ENCODE measurements at regions not wholly inside any gene's neighbourhood (a gene's known extent, or its start where the extent isn't known, plus 50 kb on each side); places are given as distances from the start of the nearest gene placed in this dataset.

- DNase-seq (ENCODE audit: low spot score): no peak
- H3K9me3 Mint-ChIP-seq (ENCODE audit: low read depth): peaks cover 4% of the 10 kb centered on the region
Measured at GRCh38 chr20:60246751-60247150, 288.5 kb downstream of the CDH26 start.

GRCh38 chr20:60249436-60249835, 291.2 kb downstream of the CDH26 start:
- DNase-seq (ENCODE audit: low spot score): no peak
- peaks cover 1% of the 10 kb centered on the region for H3K27me3 Mint-ChIP-seq (ENCODE audit: low read depth)
- H3K4me3 Mint-ChIP-seq (ENCODE audit: unreplicated experiment): no peak overlapping the region
- peaks cover 4% of the 10 kb centered on the region for H3K9me3 Mint-ChIP-seq (ENCODE audit: low read depth)
- H3K36me3 Mint-ChIP-seq (ENCODE audit: low read depth): no peaks in the 10 kb centered on the region
- H3K27ac Mint-ChIP-seq (ENCODE audit: unreplicated experiment): peak overlapping the region; percentile 70
- TF ChIP-seq, protein P1, sequence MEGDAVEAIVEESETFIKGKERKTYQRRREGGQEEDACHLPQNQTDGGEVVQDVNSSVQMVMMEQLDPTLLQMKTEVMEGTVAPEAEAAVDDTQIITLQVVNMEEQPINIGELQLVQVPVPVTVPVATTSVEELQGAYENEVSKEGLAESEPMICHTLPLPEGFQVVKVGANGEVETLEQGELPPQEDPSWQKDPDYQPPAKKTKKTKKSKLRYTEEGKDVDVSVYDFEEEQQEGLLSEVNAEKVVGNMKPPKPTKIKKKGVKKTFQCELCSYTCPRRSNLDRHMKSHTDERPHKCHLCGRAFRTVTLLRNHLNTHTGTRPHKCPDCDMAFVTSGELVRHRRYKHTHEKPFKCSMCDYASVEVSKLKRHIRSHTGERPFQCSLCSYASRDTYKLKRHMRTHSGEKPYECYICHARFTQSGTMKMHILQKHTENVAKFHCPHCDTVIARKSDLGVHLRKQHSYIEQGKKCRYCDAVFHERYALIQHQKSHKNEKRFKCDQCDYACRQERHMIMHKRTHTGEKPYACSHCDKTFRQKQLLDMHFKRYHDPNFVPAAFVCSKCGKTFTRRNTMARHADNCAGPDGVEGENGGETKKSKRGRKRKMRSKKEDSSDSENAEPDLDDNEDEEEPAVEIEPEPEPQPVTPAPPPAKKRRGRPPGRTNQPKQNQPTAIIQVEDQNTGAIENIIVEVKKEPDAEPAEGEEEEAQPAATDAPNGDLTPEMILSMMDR (IDR thresholded peaks at IDR 0.05): no peak
- peaks cover 12% of the 10 kb centered on the region for H3K4me1 Mint-ChIP-seq (ENCODE audit: low read depth)

More at GRCh38 chr20:60246751-60247150, 288.5 kb downstream of the CDH26 start:
- peaks cover 12% of the 10 kb centered on the region for H3K4me1 Mint-ChIP-seq (ENCODE audit: low read depth)
- TF ChIP-seq, protein P1 (IDR thresholded peaks at IDR 0.05): no peak
- no peak overlapping the region for H3K27ac Mint-ChIP-seq (ENCODE audit: unreplicated experiment)
- H3K27me3 Mint-ChIP-seq (ENCODE audit: low read depth): no peaks in the 10 kb centered on the region
- H3K36me3 Mint-ChIP-seq (ENCODE audit: low read depth): no peaks in the 10 kb centered on the region
- no peak overlapping the region for H3K4me3 Mint-ChIP-seq (ENCODE audit: unreplicated experiment)

GRCh38 chr20:60250251-60250650, 292.0 kb downstream of the CDH26 start:
- Mint-ChIP-seq H3K9me3 (ENCODE audit: low read depth) (peaks cover 4% of the 10 kb centered on the region), H3K4me1 (ENCODE audit: low read depth) (peaks cover 17% of the 10 kb centered on the region), H3K27ac (ENCODE audit: unreplicated experiment) (no peak overlapping the region), H3K36me3 (ENCODE audit: low read depth) (no peaks in the 10 kb centered on the region), H3K4me3 (ENCODE audit: unreplicated experiment) (no peak overlapping the region), H3K27me3 (ENCODE audit: low read depth) (peaks cover 1% of the 10 kb centered on the region)
- TF ChIP-seq, protein P1 (IDR thresholded peaks at IDR 0.05): no peak
- DNase-seq (ENCODE audit: low spot score): no peak

DNA sequence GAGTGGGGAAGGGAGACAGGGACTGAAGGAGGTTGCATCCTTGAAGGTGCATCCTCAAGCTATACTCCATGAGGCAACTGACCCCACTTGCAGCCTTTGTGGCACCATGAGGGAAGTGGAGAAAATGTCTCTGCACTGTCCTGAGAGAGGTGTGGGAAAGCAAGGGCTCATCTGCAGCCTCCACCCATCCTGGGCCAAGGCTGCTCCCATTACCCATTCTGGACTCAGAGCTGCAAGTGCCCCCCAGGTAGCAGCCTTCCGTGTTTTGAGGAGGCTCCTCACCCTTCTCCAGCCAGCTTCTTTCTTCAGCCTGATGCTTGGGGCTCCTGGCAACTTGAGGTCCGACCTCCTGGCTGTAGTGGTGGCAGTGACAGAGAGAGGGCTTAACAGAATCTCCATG, 294.6 kb downstream of the CDH26 start:
- Mint-ChIP-seq H3K27ac (ENCODE audit: unreplicated experiment) (no peak overlapping the region), H3K9me3 (ENCODE audit: low read depth) (peaks cover 4% of the 10 kb centered on the region), H3K4me1 (ENCODE audit: low read depth) (peaks cover 19% of the 10 kb centered on the region), H3K36me3 (ENCODE audit: low read depth) (no peaks in the 10 kb centered on the region), H3K4me3 (ENCODE audit: unreplicated experiment) (no peak overlapping the region), H3K27me3 (ENCODE audit: low read depth) (peaks cover 16% of the 10 kb centered on the region)
- DNase-seq (ENCODE audit: low spot score): no peak
- TF ChIP-seq, protein P1 (IDR thresholded peaks at IDR 0.05): no peak

GRCh38 chr20:60253471-60253870, 295.2 kb downstream of the CDH26 start:
- no peak overlapping the region for H3K4me3 Mint-ChIP-seq (ENCODE audit: unreplicated experiment)
- peaks cover 4% of the 10 kb centered on the region for H3K9me3 Mint-ChIP-seq (ENCODE audit: low read depth)
- peaks cover 19% of the 10 kb centered on the region for H3K4me1 Mint-ChIP-seq (ENCODE audit: low read depth)
- no peak overlapping the region for H3K27ac Mint-ChIP-seq (ENCODE audit: unreplicated experiment)
- peaks cover 22% of the 10 kb centered on the region for H3K27me3 Mint-ChIP-seq (ENCODE audit: low read depth)
- H3K36me3 Mint-ChIP-seq (ENCODE audit: low read depth): no peaks in the 10 kb centered on the region
- no peak for DNase-seq (ENCODE audit: low spot score)
- TF ChIP-seq, protein P1 (IDR thresholded peaks at IDR 0.05): no peak
